A549 (cell line): ENCODE measurements at regions not wholly inside any gene's neighbourhood (a gene's known extent, or its start where the extent isn't known, plus 50 kb on each side); places are given as distances from the start of the nearest gene placed in this dataset.

Experiments
- GATA3 ChIP-seq: IDR thresholded peaks from 2 replicates; pipeline ENCODE4 v1.6.1; 2012; ENCODE audit warnings: borderline replicate concordance
- HDAC2 ChIP-seq: fragments of 200-600 bp; sonication (generic); IDR thresholded peaks from 2 replicates; pipeline ENCODE4 v1.6.1; 2016
- JUNB ChIP-seq: fragments of >200 bp; sonication (Bioruptor Twin); formaldehyde crosslinking; IDR thresholded peaks from 2 replicates; pipeline ENCODE4 v1.6.1; 2016
- NFE2L2 ChIP-seq: fragments of 150-350 bp; conservative IDR thresholded peaks from 2 replicates; pipeline ENCODE4 v1.6.1; 2014; ENCODE audit warnings: low read length
- POLR2A ChIP-seq: IDR thresholded peaks from 2 replicates; pipeline ENCODE4 v1.6.1; 2012; ENCODE audit warnings: mild to moderate bottlenecking, low read length
- RAD21 ChIP-seq, 2 experiments: fragments of >200 bp in 1 of 2; sonication (Bioruptor Twin) in 1 of 2; formaldehyde crosslinking in 1 of 2; IDR thresholded peaks in 1 of 2; conservative IDR thresholded peaks in 1 of 2; 2 replicates in 1 of 2; 3 replicates in 1 of 2; pipeline ENCODE4 v1.6.1; 2012 to 2018; ENCODE audit warnings: inconsistent platforms in 1 of 2
- TF ChIP-seq, protein P1 (sequence below): fragments of >200 bp; sonication (Bioruptor Twin); formaldehyde crosslinking; IDR thresholded peaks from 3 replicates; pipeline ENCODE4 v1.5.1; 2016
- TF ChIP-seq, protein P2 (sequence below): fragments of 450-650 bp; IDR thresholded peaks from 2 replicates; pipeline ENCODE4 v1.6.1; 2014; ENCODE audit warnings: antibody characterized with exemption
- TF ChIP-seq, protein P3 (sequence below): fragments of 200-600 bp; sonication (generic); IDR thresholded peaks from 2 replicates; pipeline ENCODE4 v1.6.1; 2016; ENCODE audit warnings: antibody characterized with exemption, mild to moderate bottlenecking, moderate library complexity
- TF ChIP-seq, protein P4 (sequence below): fragments of 150-350 bp; IDR thresholded peaks from 2 replicates; pipeline ENCODE4 v1.6.1; 2014; ENCODE audit warnings: low read depth, mild to moderate bottlenecking, low read length

DNA sequence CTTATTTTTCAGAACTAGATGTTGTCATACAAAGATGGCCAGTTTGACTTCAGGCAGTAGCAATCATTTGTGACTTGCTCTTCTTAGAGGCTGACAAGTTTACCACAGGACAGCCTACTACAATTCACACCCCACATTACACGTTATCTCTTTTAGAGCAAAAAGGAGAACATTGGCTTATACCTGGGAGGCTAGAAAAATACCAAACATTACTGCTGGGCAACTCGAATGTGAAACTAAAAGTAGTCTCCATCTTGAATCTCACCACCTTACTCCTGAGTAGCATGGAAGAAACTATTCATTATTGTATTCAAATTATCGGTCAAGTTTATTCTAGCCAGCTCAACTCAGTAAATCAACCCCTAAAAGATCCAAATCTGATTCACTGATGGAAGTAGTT is 90.7 kb upstream of the TMEM26 start:
- TF ChIP-seq NFE2L2 = no peak
- TF ChIP-seq, protein P1, sequence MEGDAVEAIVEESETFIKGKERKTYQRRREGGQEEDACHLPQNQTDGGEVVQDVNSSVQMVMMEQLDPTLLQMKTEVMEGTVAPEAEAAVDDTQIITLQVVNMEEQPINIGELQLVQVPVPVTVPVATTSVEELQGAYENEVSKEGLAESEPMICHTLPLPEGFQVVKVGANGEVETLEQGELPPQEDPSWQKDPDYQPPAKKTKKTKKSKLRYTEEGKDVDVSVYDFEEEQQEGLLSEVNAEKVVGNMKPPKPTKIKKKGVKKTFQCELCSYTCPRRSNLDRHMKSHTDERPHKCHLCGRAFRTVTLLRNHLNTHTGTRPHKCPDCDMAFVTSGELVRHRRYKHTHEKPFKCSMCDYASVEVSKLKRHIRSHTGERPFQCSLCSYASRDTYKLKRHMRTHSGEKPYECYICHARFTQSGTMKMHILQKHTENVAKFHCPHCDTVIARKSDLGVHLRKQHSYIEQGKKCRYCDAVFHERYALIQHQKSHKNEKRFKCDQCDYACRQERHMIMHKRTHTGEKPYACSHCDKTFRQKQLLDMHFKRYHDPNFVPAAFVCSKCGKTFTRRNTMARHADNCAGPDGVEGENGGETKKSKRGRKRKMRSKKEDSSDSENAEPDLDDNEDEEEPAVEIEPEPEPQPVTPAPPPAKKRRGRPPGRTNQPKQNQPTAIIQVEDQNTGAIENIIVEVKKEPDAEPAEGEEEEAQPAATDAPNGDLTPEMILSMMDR = no peak
- TF ChIP-seq RAD21 (conservative IDR thresholded peaks at IDR 0.05 in 1 of 2, IDR thresholded peaks at IDR 0.05 in 1 of 2) = no peak
- no peak for TF ChIP-seq JUNB
- TF ChIP-seq GATA3 = no peak
- TF ChIP-seq, protein P2, sequence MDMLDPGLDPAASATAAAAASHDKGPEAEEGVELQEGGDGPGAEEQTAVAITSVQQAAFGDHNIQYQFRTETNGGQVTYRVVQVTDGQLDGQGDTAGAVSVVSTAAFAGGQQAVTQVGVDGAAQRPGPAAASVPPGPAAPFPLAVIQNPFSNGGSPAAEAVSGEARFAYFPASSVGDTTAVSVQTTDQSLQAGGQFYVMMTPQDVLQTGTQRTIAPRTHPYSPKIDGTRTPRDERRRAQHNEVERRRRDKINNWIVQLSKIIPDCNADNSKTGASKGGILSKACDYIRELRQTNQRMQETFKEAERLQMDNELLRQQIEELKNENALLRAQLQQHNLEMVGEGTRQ = no peak
- TF ChIP-seq, protein P3, sequence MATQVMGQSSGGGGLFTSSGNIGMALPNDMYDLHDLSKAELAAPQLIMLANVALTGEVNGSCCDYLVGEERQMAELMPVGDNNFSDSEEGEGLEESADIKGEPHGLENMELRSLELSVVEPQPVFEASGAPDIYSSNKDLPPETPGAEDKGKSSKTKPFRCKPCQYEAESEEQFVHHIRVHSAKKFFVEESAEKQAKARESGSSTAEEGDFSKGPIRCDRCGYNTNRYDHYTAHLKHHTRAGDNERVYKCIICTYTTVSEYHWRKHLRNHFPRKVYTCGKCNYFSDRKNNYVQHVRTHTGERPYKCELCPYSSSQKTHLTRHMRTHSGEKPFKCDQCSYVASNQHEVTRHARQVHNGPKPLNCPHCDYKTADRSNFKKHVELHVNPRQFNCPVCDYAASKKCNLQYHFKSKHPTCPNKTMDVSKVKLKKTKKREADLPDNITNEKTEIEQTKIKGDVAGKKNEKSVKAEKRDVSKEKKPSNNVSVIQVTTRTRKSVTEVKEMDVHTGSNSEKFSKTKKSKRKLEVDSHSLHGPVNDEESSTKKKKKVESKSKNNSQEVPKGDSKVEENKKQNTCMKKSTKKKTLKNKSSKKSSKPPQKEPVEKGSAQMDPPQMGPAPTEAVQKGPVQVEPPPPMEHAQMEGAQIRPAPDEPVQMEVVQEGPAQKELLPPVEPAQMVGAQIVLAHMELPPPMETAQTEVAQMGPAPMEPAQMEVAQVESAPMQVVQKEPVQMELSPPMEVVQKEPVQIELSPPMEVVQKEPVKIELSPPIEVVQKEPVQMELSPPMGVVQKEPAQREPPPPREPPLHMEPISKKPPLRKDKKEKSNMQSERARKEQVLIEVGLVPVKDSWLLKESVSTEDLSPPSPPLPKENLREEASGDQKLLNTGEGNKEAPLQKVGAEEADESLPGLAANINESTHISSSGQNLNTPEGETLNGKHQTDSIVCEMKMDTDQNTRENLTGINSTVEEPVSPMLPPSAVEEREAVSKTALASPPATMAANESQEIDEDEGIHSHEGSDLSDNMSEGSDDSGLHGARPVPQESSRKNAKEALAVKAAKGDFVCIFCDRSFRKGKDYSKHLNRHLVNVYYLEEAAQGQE = no peak
- TF ChIP-seq, protein P4, sequence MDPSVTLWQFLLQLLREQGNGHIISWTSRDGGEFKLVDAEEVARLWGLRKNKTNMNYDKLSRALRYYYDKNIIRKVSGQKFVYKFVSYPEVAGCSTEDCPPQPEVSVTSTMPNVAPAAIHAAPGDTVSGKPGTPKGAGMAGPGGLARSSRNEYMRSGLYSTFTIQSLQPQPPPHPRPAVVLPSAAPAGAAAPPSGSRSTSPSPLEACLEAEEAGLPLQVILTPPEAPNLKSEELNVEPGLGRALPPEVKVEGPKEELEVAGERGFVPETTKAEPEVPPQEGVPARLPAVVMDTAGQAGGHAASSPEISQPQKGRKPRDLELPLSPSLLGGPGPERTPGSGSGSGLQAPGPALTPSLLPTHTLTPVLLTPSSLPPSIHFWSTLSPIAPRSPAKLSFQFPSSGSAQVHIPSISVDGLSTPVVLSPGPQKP = no peak
- no peak for TF ChIP-seq HDAC2
- TF ChIP-seq POLR2A = no peak
